ENCODE measurements at regions not wholly inside any gene's neighbourhood (a gene's known extent, or its start where the extent isn't known, plus 50 kb on each side); places are given as distances from the start of the nearest gene placed in this dataset.

GRCh38 chr10:83166344-83166743 lies 973.0 kb upstream of the GHITM start:
- TF ChIP-seq, protein P1, sequence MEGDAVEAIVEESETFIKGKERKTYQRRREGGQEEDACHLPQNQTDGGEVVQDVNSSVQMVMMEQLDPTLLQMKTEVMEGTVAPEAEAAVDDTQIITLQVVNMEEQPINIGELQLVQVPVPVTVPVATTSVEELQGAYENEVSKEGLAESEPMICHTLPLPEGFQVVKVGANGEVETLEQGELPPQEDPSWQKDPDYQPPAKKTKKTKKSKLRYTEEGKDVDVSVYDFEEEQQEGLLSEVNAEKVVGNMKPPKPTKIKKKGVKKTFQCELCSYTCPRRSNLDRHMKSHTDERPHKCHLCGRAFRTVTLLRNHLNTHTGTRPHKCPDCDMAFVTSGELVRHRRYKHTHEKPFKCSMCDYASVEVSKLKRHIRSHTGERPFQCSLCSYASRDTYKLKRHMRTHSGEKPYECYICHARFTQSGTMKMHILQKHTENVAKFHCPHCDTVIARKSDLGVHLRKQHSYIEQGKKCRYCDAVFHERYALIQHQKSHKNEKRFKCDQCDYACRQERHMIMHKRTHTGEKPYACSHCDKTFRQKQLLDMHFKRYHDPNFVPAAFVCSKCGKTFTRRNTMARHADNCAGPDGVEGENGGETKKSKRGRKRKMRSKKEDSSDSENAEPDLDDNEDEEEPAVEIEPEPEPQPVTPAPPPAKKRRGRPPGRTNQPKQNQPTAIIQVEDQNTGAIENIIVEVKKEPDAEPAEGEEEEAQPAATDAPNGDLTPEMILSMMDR (IDR thresholded peaks at IDR 0.05): peak; percentile 32
- TF ChIP-seq ZFX (IDR thresholded peaks at IDR 0.05; ENCODE audit: borderline replicate concordance): no peak
